Glutamatergic neuron (in vitro differentiated cells): ENCODE measurements at regions not wholly inside any gene's neighbourhood (a gene's known extent, or its start where the extent isn't known, plus 50 kb on each side); places are given as distances from the start of the nearest gene placed in this dataset.

ENCODE experiments used
- DNase-seq: peaks from one replicate; pipeline ENCODE4 v3.0.0; 2022
- H3K27ac Mint-ChIP-seq: one replicate; pipeline ENCODE4 v1.8.0; 2020; ENCODE audit warnings: mild to moderate bottlenecking, mixed read lengths, inconsistent platforms; ENCODE audit not compliant: unreplicated experiment
- H3K27me3 Mint-ChIP-seq: one replicate; pipeline ENCODE4 v1.8.0; 2020; ENCODE audit warnings: mild to moderate bottlenecking, moderate library complexity, mixed read lengths, inconsistent platforms; ENCODE audit not compliant: unreplicated experiment
- H3K36me3 Mint-ChIP-seq: one replicate; pipeline ENCODE4 v1.8.0; 2020; ENCODE audit warnings: mild to moderate bottlenecking, mixed read lengths, inconsistent platforms; ENCODE audit not compliant: unreplicated experiment
- H3K4me1 Mint-ChIP-seq: one replicate; pipeline ENCODE4 v1.8.0; 2020; ENCODE audit warnings: mild to moderate bottlenecking, low read depth, mixed read lengths, inconsistent platforms; ENCODE audit not compliant: unreplicated experiment
- H3K4me3 Mint-ChIP-seq: one replicate; pipeline ENCODE4 v1.8.0; 2020; ENCODE audit warnings: mild to moderate bottlenecking, mixed read lengths, inconsistent platforms; ENCODE audit not compliant: unreplicated experiment
- H3K9me3 Mint-ChIP-seq: one replicate; pipeline ENCODE4 v1.8.0; 2020; ENCODE audit warnings: mild to moderate bottlenecking, moderate library complexity, mixed read lengths, inconsistent platforms; ENCODE audit not compliant: unreplicated experiment
- TF ChIP-seq, protein P1 (sequence below): fragments of 200-600 bp; sonication (generic); IDR thresholded peaks from one replicate; pipeline ENCODE4 v1.5.0; 2021; ENCODE audit not compliant: partially characterized antibody, unreplicated experiment

DNA sequence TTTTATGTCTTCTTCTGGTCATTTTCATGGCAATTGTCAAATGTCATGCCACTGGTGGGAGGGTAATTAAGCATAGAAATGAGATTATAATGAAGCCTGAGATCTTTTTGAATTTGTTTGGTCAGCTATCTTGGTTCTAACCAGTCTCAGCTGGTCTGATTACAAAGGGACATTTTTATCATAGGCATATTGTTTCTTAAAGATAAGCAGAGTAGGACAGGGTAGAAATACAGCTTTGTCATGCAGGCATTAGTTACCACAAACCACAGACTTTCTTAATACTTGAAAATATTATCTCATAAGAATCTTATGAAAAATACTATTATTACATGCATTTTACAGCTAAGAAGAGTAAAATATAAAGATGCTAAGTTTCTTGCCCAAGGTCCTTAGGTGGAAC is 1761.5 kb downstream of the PCDH9 start:
- no peaks in the 10 kb centered on the region for H3K4me1 Mint-ChIP-seq
- TF ChIP-seq, protein P1, sequence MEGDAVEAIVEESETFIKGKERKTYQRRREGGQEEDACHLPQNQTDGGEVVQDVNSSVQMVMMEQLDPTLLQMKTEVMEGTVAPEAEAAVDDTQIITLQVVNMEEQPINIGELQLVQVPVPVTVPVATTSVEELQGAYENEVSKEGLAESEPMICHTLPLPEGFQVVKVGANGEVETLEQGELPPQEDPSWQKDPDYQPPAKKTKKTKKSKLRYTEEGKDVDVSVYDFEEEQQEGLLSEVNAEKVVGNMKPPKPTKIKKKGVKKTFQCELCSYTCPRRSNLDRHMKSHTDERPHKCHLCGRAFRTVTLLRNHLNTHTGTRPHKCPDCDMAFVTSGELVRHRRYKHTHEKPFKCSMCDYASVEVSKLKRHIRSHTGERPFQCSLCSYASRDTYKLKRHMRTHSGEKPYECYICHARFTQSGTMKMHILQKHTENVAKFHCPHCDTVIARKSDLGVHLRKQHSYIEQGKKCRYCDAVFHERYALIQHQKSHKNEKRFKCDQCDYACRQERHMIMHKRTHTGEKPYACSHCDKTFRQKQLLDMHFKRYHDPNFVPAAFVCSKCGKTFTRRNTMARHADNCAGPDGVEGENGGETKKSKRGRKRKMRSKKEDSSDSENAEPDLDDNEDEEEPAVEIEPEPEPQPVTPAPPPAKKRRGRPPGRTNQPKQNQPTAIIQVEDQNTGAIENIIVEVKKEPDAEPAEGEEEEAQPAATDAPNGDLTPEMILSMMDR = no peak
- DNase-seq = no peak
- H3K27me3 Mint-ChIP-seq = peaks cover 2% of the 10 kb centered on the region
- H3K9me3 Mint-ChIP-seq = no peaks in the 10 kb centered on the region
- no peak overlapping the region for H3K4me3 Mint-ChIP-seq
- H3K27ac Mint-ChIP-seq = no peak overlapping the region
- H3K36me3 Mint-ChIP-seq = no peaks in the 10 kb centered on the region

DNA sequence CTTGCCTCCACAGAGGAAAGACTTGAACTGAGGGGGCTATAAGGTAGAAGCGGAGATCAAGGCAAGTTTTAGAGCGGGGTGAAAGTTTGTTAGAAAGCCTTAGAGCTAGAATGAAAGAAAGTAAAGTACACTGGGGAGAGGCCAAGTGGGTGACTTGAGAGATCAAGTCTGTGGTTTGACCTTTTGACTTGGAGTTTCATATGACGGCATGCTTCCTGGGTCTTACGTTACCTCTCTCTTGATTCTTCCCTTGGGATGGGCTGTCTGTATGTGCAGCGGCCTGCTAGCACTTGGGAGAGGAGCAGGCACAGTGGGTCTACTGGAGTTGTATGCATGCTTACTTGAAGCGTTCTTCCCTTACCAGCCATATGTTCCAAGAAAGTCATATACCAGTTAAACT is 1768.5 kb downstream of the PCDH9 start:
- TF ChIP-seq, protein P1 = no peak
- no peak for DNase-seq
- no peak overlapping the region for H3K4me3 Mint-ChIP-seq

GRCh38 chr13:65460136-65460535 is 1770.0 kb downstream of the PCDH9 start:
- TF ChIP-seq, protein P1 = no peak
- peaks cover 5% of the 10 kb centered on the region for H3K4me1 Mint-ChIP-seq
- peaks cover 3% of the 10 kb centered on the region for H3K9me3 Mint-ChIP-seq
- H3K4me3 Mint-ChIP-seq = no peak overlapping the region
- H3K36me3 Mint-ChIP-seq = no peaks in the 10 kb centered on the region
- peaks cover 3% of the 10 kb centered on the region for H3K27me3 Mint-ChIP-seq
- H3K27ac Mint-ChIP-seq = no peak overlapping the region
- DNase-seq = no peak

More for the DNA sequence above, 1768.5 kb downstream of the PCDH9 start:
- no peaks in the 10 kb centered on the region for H3K36me3 Mint-ChIP-seq
- no peak overlapping the region for H3K27ac Mint-ChIP-seq
- H3K4me1 Mint-ChIP-seq = peaks cover 5% of the 10 kb centered on the region
- peaks cover 3% of the 10 kb centered on the region for H3K9me3 Mint-ChIP-seq
- peaks cover 3% of the 10 kb centered on the region for H3K27me3 Mint-ChIP-seq

GRCh38 chr13:65456150-65456912 is 1773.8 kb downstream of the PCDH9 start:
- DNase-seq = no peak
- Mint-ChIP-seq H3K27ac (no peak overlapping the region), H3K36me3 (no peaks in the 10 kb centered on the region), H3K4me3 (no peak overlapping the region), H3K27me3 (peaks cover 1% of the 10 kb centered on the region), H3K9me3 (peaks cover 2% of the 10 kb centered on the region), H3K4me1 (peaks cover under 1% of the 10 kb centered on the region)
- TF ChIP-seq, protein P1 = no peak

GRCh38 chr13:65454403-65454802 is 1775.7 kb downstream of the PCDH9 start:
- Mint-ChIP-seq H3K36me3 (no peaks in the 10 kb centered on the region), H3K4me1 (no peaks in the 10 kb centered on the region), H3K4me3 (no peak overlapping the region), H3K27me3 (peaks cover 3% of the 10 kb centered on the region), H3K27ac (no peak overlapping the region), H3K9me3 (no peaks in the 10 kb centered on the region)
- DNase-seq = no peak
- TF ChIP-seq, protein P1 = no peak
